RPMI8226 (cell line): ENCODE measurements at regions not wholly inside any gene's neighbourhood (a gene's known extent, or its start where the extent isn't known, plus 50 kb on each side); places are given as distances from the start of the nearest gene placed in this dataset.

ENCODE experiments used
- DNase-seq: peaks from one replicate; pipeline ENCODE4 v3.0.0-alpha.2; 2015

DNA sequence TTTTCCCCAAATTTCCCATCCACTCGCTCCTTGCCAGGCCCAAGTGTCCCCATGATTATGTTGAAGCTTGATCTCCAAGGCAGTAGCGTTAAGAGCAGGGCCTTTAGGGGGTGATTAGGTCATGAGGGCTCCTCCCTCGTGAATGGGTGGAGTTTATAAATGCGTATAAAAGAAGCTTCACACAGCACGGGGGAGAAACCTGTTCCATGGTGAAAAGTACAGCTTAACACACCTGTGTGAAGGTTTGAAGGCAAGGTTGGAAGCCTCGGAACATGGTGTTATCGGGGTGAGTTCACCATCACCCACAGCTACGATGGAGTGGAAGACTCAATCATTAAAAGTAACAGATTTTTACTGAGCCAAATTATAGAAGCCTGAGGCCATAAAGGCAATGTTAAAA is 137.4 kb upstream of the ALKAL2 start:
- no peak for DNase-seq

DNA sequence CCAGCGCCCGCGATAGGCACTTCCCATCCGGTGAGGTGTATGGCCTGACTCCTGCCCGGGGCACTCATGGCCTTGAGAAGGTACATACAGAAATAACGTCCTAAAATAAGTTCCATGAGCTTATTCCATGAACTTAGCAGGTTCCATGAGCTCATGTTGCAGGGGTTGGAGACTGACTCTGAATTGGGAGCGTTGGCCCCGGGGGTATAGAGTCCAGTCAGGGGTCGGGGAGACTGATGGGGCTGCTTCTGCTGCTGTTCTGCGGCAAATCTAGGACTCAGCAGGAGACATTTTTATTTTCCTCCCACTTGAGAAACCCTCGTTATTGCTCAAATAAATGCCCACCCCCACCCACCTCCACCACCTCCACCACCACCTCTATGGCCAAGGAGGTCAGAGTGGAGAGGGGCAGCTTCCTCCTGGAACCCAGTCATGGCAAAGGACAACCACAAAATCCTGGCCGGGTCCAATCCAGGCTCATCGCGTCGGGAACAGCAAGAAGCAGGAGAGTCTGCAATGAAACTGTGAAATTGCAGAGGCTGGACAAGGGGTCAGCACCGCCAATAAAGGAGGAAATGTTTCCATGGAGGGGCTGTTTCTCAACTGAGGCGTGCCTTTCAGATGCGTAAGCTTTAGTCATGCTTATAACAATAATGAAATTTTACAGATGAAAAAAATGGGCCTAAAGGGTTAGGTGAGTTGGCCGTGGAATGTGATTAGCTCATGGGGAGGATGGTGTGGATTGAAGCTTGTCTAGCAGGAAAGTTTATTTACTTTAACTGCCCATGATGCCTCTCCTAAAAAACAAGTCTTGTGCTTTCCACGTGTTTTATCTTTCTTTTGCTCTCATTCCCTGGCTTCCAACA is 136.6 kb upstream of the ALKAL2 start:
- no peak for DNase-seq

DNA sequence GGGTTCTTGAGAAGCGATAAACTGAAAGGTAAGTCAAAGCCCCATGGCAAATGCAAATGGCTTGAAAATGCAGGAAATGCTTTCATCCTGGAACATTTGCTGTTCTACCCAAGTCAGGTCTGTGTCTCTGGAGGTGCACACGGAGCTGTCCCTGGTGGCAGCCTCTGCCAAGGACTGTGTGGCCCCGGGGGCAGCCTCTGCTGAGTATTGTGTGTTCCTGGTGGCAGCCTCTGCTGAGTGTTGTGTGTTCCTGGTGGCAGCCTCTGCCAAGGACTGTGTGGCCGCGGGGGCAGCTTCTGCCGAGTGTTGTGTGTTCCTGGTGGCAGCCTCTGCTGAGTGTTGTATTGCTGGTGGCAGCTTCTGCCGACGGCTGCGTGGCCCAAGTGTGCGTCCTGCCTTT is 135.6 kb upstream of the ALKAL2 start:
- DNase-seq: no peak

DNA sequence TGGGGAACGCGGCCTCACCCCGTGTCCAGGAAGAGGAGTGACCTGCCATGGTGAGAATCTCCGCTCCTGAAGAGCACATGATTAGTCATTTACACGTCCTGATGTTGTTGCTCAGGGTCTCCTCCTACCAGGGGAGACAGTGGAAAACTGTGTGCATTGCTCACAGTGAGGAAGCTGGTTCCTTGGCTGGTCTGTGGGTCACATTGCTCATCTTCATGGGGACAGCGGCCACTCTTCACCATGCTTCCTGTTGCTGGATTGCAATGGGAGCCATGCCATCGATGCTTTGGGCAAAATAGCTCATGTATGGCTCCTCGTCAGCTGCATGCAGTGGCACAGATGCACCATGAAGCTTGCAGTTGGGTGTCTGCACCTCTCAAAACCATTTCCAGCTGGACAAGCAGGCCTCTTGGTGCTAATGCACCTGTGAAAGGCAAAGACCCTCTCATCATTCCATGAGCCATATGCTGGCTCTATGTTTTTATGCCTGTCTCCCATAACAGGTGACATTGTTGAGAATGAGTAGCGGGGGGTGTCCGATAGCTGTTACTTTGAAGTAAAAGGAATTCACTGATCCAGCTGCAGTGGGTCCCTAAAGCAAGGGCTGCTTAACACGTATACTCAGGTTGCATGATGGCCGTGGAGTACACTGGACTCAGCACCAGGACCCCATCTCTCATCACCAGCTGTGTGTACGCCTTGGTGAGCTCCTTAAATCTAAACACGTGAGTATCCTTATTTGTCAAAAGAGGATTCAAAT is 135.0 kb upstream of the ALKAL2 start:
- no peak for DNase-seq

DNA sequence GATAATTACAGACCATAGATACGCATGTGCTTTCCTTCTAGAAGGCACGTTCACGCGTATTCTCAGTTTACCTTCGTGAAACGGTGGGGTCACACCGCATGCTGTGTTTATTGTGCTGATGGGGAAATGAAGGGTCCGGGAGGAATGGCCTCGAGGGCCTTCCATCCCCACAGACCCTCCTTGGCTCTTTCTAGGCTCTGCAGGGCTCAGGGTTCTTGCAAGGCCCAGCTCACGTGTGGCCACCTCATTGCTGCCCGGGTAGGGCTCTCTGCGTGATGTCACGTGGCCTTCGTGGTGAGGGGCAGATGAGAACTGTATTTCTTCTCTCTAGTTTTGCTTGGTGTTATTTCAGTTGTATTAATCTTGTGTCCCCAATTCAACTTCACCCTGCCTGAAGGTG is 133.5 kb upstream of the ALKAL2 start:
- no peak for DNase-seq

DNA sequence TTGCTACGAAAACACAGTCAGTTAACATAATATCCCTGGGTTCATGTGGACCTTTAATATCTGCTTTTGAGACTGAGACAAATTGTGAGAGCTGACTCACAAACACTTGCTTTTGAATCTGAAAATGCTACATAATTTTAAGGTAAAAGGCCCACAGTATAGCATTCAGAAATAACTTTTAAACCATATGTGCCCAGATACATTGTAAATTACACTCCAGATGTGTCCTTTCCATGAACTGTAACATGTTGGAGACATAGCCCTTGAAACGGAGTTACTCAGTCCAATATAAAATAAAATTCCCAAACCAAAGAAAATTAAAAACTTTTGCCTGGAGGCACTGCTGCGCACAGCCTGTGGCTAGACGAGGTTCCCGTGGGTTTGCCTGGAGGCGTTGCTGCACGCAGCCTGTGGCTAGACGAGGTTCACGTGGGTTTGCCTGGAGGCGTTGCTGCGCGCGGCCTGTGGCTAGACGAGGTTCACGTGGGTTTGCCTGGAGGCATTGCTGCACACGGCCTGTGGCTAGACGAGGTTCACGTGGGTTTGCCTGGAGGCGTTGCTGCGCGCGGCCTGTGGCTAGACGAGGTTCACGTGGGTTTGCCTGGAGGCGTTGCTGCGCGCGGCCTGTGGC is 131.9 kb upstream of the ALKAL2 start:
- no peak for DNase-seq

DNA sequence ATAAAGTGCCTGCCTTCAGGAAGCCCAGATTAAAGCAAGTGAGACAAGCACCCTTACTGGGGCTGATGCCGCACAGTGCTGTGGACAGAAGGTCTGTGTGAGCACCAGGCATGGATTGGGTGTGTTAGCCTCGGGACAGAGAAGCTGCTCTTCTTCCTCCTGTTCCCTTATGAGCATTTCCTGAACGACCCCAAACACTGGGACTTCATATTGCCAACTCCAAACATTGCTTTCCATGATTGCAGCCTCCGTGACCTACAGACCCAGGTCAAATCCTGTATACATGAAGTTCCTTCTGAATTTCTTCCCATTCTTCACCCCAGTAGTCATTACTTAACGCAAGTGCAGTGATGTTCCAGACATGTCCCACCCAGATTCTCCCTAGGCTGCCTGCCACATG is 129.8 kb upstream of the ALKAL2 start:
- DNase-seq: no peak

DNA sequence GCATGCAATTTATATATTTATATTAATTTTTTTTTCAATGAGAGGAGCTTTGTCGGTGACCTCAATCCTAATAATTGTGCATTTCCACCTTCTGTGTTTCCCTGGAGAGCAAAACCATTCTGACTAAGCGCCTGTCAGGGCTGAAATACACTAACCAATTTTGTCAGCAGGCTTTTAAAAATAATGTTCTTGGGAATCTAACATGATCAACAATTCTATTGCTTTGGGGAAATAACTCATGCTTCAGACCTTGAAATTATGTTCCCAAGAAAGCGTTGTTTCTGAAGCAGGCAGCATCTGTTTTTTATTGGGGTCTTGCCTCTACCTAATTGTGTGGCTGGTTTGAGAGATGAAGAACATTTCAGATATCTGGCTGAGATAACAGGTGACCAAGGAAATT is 129.1 kb upstream of the ALKAL2 start:
- DNase-seq: no peak

- DNase-seq: no peak
These were observed 128.2 kb upstream of the ALKAL2 start for GRCh38 chr2:415986-416610.

DNA sequence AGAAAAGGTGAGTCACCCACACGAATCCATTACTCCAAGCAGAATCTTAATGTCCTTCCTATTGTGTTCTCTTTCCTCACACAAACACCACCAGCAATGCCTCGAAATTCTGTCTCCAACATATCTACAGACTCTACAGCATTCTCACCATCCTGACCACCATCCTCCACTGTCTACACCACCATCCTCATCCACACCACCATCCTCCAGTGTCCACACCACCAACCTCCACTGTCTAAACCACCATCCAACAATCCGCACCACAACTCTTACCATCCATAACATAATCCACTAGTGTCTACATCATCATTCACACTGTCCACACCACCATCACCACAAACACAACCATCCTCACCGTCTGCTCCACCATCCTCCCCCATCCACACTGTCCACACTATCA is 121.6 kb upstream of the ALKAL2 start:
- DNase-seq: no peak

DNA sequence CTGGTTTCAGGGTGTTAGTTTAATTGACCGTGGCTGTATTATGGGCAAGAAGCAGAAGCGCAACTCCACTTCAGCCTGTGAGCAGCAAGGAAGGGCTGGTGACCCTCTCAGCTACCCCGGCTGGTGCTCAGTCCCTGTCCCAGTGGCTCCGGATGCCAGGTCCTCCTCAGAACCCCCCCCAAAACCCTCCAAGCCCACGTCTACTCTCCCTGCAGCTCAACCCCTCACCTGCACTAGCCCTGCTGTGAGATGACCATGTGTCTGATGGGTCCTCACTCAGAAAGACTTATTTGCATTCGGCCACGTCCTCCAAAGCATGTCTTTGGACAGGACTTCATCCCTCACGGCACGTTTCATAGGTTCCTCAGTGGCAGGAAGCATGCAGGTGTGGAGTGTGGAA is 119.7 kb upstream of the ALKAL2 start:
- no peak for DNase-seq

GRCh38 chr2:406876-407275 is 119.0 kb upstream of the ALKAL2 start:
- DNase-seq: peak; percentile 17

DNA sequence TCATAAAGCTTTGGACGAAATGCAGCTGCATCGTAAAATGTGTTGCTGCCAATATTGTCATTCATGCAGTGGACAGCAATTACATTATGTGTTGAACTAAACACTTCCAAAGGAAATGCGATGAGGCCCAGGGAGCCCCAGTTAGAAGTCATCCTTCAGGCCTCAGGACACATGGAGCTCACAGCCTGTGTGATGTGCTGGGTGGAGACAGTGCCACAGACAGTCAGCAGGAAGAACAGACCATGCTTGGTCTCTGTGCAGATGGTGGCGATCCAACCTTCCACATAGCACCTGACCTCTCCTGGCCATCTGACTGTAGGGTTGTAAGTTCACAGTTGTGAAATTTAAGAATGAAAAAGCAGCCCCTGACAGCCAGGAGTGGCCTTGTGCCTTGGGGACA is 118.3 kb upstream of the ALKAL2 start:
- DNase-seq: no peak

DNA sequence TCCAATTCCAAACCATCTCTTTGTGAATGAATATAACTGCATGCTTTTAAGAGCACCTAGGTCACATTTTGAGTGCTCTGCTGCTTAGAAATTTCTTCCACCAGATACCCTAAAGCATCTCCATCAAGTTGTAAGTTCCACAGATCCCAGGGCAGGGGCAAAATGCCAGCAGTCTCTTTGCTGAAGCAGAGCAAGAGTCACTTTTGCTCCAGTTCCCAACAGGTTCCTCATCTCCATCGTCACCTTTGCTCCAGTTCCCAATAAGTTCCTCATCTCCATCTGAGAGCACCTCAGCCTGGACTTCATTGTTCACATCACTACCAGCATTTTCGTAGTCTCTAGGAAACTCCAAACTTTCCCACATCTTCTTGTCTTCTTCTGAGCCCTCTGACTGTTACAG is 116.7 kb upstream of the ALKAL2 start:
- no peak for DNase-seq

DNA sequence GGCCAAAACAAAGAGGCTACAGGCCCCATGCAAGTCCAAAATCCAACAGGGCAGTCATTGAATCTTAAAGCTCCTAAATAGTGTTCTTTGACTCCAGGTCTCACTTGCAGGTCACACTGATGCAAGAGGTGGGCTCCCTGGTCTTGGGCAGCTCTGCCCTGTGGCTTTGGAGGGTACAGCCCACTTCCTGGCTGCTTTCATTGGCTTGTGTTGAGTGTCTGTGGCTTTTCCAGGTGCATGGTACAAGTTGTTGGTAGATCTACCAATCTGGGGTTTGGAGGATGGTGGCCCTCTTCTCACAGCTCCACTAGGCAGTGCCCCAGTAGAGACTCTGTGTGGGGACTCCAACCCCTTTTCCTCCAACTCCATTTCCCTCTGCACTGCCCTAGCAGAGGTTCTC is 115.8 kb upstream of the ALKAL2 start:
- DNase-seq: no peak

- DNase-seq: no peak
These were observed 114.8 kb upstream of the ALKAL2 start for GRCh38 chr2:402721-403120.

- DNase-seq: no peak
These were observed 114.3 kb upstream of the ALKAL2 start for GRCh38 chr2:402206-402605.

- DNase-seq: peak; percentile 36
These were observed 113.3 kb upstream of the ALKAL2 start for GRCh38 chr2:401019-401679.

DNA sequence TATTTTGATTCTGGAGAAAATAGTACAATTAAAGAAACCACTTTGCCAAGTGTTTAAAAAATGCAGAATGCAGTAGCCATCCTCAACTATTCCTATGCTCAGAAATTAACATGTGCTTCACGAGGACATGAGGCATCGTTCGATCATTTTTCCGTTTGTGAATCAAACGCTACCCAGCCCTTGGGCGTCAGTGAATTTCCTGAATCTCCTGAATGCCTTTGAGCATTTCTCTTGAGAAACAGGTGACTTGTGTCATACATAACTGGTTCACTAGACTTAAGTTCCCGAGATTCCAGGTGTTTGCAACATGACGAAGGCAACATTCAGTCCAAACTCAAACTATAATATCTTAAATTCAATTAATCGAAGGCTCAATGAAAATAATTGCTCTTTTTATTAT is 110.0 kb upstream of the ALKAL2 start:
- DNase-seq: no peak

DNA sequence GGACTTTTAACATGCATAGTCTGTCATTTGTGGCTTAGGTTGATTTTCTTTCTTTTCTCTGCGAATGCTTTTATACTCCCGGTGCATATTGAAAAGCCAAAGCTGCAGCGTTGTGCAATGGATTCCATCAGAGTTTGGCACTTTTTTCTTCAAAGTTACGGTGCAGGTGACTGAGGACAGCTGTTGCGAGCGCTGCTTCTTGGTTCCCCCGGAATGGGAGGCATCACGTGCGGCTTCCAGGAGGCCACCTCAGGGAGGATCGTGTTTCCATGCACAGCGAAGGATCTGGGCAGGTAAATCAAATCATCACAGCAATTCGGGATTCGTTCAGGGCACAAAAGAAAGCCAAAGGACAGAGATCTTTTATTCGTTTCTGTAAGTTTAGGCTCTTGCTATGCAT is 109.6 kb upstream of the ALKAL2 start:
- no peak for DNase-seq

DNA sequence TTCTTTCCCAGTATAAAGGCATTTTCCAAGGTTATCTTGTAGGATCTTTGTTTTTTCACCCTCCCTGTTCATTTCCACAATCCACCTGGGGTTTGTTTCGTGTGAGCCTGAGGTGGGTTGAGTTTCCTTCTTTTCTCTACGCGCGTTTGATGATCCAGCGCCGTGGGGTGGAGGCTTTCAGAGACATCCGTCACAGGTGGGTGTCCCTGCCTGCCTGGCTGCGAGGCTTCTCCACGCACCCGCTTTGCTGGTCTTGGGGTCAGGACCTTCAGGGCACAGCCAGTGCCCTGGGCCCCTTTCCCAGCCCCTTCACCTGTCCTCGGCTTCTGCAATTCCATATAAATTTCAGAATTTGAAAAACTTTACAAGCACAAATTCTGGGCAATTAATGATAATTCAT is 109.0 kb upstream of the ALKAL2 start:
- DNase-seq: no peak

GRCh38 chr2:395886-396285 is 108.0 kb upstream of the ALKAL2 start:
- no peak for DNase-seq
